ENCODE measurements at regions not wholly inside any gene's neighbourhood (a gene's known extent, or its start where the extent isn't known, plus 50 kb on each side); places are given as distances from the start of the nearest gene placed in this dataset.

- TF ChIP-seq, protein P1, sequence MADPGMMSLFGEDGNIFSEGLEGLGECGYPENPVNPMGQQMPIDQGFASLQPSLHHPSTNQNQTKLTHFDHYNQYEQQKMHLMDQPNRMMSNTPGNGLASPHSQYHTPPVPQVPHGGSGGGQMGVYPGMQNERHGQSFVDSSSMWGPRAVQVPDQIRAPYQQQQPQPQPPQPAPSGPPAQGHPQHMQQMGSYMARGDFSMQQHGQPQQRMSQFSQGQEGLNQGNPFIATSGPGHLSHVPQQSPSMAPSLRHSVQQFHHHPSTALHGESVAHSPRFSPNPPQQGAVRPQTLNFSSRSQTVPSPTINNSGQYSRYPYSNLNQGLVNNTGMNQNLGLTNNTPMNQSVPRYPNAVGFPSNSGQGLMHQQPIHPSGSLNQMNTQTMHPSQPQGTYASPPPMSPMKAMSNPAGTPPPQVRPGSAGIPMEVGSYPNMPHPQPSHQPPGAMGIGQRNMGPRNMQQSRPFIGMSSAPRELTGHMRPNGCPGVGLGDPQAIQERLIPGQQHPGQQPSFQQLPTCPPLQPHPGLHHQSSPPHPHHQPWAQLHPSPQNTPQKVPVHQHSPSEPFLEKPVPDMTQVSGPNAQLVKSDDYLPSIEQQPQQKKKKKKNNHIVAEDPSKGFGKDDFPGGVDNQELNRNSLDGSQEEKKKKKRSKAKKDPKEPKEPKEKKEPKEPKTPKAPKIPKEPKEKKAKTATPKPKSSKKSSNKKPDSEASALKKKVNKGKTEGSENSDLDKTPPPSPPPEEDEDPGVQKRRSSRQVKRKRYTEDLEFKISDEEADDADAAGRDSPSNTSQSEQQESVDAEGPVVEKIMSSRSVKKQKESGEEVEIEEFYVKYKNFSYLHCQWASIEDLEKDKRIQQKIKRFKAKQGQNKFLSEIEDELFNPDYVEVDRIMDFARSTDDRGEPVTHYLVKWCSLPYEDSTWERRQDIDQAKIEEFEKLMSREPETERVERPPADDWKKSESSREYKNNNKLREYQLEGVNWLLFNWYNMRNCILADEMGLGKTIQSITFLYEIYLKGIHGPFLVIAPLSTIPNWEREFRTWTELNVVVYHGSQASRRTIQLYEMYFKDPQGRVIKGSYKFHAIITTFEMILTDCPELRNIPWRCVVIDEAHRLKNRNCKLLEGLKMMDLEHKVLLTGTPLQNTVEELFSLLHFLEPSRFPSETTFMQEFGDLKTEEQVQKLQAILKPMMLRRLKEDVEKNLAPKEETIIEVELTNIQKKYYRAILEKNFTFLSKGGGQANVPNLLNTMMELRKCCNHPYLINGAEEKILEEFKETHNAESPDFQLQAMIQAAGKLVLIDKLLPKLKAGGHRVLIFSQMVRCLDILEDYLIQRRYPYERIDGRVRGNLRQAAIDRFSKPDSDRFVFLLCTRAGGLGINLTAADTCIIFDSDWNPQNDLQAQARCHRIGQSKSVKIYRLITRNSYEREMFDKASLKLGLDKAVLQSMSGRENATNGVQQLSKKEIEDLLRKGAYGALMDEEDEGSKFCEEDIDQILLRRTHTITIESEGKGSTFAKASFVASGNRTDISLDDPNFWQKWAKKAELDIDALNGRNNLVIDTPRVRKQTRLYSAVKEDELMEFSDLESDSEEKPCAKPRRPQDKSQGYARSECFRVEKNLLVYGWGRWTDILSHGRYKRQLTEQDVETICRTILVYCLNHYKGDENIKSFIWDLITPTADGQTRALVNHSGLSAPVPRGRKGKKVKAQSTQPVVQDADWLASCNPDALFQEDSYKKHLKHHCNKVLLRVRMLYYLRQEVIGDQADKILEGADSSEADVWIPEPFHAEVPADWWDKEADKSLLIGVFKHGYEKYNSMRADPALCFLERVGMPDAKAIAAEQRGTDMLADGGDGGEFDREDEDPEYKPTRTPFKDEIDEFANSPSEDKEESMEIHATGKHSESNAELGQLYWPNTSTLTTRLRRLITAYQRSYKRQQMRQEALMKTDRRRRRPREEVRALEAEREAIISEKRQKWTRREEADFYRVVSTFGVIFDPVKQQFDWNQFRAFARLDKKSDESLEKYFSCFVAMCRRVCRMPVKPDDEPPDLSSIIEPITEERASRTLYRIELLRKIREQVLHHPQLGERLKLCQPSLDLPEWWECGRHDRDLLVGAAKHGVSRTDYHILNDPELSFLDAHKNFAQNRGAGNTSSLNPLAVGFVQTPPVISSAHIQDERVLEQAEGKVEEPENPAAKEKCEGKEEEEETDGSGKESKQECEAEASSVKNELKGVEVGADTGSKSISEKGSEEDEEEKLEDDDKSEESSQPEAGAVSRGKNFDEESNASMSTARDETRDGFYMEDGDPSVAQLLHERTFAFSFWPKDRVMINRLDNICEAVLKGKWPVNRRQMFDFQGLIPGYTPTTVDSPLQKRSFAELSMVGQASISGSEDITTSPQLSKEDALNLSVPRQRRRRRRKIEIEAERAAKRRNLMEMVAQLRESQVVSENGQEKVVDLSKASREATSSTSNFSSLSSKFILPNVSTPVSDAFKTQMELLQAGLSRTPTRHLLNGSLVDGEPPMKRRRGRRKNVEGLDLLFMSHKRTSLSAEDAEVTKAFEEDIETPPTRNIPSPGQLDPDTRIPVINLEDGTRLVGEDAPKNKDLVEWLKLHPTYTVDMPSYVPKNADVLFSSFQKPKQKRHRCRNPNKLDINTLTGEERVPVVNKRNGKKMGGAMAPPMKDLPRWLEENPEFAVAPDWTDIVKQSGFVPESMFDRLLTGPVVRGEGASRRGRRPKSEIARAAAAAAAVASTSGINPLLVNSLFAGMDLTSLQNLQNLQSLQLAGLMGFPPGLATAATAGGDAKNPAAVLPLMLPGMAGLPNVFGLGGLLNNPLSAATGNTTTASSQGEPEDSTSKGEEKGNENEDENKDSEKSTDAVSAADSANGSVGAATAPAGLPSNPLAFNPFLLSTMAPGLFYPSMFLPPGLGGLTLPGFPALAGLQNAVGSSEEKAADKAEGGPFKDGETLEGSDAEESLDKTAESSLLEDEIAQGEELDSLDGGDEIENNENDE (IDR thresholded peaks at IDR 0.05; ENCODE audit: insufficient replicate concordance, low read length), result no peak
- TF ChIP-seq EGR1 (IDR thresholded peaks at IDR 0.05; ENCODE audit: borderline replicate concordance, low read depth, low read length) (no peak), CBX8 (IDR thresholded peaks at IDR 0.05; ENCODE audit: borderline replicate concordance, low read depth, low read length) (no peak), TBP (IDR thresholded peaks at IDR 0.05; ENCODE audit: low read depth, low read length) (no peak), SRF (IDR thresholded peaks at IDR 0.05; ENCODE audit: low read depth, low read length) (no peak), JUND (IDR thresholded peaks at IDR 0.05; ENCODE audit: low read length) (no peak)
- TF ChIP-seq, protein P2, sequence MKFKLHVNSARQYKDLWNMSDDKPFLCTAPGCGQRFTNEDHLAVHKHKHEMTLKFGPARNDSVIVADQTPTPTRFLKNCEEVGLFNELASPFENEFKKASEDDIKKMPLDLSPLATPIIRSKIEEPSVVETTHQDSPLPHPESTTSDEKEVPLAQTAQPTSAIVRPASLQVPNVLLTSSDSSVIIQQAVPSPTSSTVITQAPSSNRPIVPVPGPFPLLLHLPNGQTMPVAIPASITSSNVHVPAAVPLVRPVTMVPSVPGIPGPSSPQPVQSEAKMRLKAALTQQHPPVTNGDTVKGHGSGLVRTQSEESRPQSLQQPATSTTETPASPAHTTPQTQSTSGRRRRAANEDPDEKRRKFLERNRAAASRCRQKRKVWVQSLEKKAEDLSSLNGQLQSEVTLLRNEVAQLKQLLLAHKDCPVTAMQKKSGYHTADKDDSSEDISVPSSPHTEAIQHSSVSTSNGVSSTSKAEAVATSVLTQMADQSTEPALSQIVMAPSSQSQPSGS (IDR thresholded peaks at IDR 0.05; ENCODE audit: low read length), result no peak
Observed at GRCh38 chr7:34298492-34299013, 359.5 kb upstream of the NPSR1 start (continued).

All from H1 (cell line).